HG03378 (cell line): ENCODE measurements at regions not wholly inside any gene's neighbourhood (a gene's known extent, or its start where the extent isn't known, plus 50 kb on each side); places are given as distances from the start of the nearest gene placed in this dataset.

ENCODE experiments used
- ATAC-seq: cut with Tn5 transposase; IDR thresholded peaks from one replicate; pipeline ENCODE4 v1.9.1; 2021; ENCODE audit warnings: mild to moderate bottlenecking, moderate library complexity; ENCODE audit not compliant: unreplicated experiment

- no peak for ATAC-seq
Measured at GRCh38 chr15:35320158-35320780, 225.7 kb downstream of the DPH6 start.

GRCh38 chr15:35319354-35319753 is 226.6 kb downstream of the DPH6 start:
- ATAC-seq, result no peak

DNA sequence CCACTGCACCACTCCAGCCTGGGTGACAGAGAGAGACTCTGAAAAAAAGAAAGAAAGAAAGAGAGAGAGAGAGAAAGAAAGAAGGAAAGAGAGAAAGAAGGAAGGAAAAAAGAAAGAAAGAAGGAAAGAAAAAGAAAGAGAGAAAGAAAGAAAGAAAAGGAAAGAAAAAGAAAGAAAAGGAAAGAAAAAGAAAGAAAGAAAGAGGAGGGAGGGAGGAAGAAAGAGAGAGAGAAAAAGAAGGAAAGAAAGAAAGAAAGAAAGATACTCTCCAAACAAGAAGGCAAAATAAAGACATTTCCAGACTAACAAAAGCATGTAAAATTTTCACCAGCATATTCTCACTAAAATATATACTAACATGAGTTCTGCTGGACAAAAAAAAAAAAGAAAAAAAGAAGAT is 228.7 kb downstream of the DPH6 start:
- ATAC-seq, result no peak

- ATAC-seq, result no peak
Measured at GRCh38 chr15:35312344-35312743, 227.2 kb upstream of the NANOGP8 start.

- no peak for ATAC-seq
Measured at GRCh38 chr15:35311615-35312014, 226.5 kb upstream of the NANOGP8 start.

DNA sequence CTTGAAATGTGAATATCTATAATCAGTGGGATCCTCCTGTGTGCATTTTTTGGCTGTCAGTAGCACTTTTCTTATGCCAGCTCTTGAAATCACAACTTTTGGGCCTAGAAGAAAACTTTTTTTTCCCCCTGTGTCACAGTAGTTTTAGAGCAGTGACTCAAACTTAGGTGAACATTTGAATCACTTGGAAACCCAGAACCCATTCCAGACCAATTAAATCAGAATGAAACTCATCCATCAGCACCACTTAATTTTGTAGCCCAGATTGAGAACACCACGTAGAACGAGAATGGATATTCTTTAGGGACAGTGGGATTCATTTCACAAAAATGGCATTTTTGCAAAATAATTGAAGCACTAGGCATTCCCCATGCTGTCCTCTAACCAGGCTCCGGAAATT is 224.8 kb upstream of the NANOGP8 start:
- no peak for ATAC-seq

- ATAC-seq, result no peak
Measured at GRCh38 chr15:35308802-35309201, 223.7 kb upstream of the NANOGP8 start.

GRCh38 chr15:35307676-35308075 is 222.6 kb upstream of the NANOGP8 start:
- no peak for ATAC-seq

DNA sequence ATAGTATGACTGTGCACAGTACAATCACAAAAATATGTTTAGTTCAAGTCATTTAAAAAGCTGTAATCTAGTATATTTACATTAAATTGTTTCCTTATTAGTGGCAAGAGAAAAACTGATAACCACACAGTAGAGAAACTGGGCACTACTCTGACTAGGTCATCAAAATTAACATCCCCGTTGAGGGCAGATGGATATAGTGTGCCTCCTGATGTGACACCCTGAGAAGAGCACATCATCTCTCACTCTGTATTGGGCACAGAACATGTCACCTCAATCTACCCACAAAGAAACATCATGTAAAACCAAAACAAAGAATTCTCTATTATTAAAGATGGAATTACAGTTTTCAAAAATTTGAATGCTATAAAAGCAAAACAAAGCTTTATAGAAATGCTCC is 221.9 kb upstream of the NANOGP8 start:
- no peak for ATAC-seq

DNA sequence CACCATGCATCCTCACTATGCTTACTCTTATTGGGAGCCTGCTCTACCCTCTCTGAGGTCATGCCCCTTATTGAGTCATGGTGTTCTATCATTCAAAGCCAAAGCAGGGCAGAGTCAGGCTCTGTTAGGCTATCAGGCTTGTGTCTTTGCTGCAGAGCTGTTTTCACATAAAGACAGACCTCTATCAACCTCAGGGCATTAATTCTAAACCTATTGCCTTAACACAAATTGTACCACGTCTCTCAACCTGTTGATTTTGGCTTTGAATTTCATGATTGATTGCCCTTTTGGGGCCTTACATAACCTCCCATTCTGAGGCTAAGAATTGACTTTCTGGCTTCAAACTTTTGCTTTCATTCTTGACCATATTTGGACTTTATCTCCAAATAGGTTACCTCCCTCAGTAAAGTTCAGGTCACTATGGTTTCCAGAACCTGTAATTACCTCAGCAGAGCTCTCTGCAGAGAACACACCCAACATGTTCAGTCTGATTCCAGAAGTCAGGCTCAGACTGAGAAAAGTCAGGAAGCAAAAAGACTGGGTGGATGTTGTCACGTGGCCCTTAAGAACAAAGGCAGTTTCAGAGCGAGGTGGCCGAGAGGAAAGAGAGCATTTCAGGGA is 221.4 kb upstream of the NANOGP8 start:
- peak; percentile 53 for ATAC-seq

GRCh38 chr15:35305946-35306345 is 220.9 kb upstream of the NANOGP8 start:
- no peak for ATAC-seq

DNA sequence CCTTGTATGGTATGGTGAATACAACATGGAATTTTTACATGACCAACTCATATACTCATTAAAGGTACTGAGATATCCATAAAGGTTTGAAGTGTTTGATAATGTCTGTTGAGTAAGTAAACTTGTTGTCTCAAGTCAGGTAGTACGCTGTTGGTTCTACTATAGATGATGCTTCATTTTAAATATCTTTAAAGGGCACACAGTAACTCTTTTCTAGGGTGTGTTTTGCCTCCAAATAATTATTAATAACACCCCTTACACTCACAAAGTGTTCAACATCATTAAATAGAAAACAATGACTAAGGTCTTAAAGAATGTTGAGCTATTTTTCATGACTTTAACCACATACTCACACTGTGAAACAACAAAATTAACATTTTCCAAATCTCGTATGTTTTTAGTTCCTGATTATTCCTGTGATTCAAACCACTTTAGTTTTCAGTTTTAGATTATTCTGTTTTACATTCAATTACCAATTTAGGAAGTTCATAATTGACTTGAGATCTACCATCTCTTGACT is 220.0 kb upstream of the NANOGP8 start:
- no peak for ATAC-seq

GRCh38 chr15:35304389-35304788 is 219.3 kb upstream of the NANOGP8 start:
- no peak for ATAC-seq

DNA sequence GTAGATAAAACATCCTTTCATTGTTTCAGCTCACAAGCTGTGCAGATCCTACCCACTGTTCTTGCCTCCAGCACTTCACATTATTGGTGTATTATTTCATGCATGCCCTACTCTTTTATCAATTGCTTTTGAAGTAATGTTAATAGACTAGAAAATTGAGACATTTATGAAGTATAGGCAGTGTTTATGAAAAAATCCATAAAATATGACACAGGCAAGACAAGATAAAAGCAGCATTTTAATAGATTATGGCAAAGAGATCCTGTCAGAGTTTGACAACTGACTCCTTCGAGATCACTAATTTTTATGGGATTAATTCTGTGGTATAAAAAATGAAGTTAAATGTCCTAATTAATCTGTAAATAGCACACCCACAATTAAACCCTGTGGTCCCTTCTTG is 217.2 kb upstream of the NANOGP8 start:
- no peak for ATAC-seq

DNA sequence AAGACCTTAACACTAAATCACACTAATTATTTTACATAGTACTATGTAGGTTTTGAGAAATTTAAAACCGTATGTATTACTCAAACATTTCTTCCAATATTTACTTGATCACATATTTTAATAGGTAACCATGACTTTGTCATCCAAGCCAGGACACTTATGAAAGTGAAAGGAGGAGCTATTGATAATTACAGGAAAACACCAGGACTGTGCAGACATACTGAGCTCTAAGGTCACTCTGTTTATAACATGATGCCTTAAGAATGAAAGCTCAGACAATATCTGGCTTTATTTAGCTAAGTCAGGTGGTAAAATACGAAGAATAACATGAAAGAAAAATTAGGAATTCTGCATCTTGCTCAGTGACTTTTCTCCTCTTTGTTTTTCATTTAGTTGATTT is 216.0 kb upstream of the NANOGP8 start:
- no peak for ATAC-seq

DNA sequence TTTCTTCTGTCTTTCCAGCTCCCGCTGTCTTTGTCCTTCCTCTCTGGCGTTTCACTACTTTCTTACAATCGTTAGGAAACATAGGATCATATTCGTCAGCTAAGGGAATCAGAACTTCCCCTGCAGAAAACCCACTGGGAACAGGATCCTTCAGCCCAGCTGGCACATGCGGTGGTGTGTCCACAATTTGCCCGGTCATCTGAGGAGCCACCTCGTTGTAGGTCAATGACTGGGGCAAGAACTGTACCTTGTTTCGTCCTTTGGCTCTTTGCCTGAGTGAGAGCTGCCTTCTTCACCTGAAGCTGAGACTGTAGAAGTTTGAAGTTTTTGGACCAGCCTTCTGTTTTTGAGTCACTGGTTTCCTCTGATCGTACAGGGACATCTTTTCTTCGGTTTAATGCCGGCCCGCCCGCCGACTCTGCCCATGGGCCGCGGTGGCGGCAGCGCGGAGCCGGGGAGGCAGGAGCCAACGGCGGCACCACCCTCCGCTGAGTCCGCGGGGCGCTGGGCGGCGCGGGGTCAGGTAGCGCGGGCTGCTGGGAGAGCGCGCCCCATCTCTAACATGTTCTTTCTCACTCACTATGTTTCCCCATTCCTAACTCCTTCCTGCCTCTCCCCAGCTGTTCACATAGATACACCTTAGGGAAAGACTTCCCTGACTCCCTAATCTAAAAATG is 214.1 kb upstream of the NANOGP8 start:
- no peak for ATAC-seq

GRCh38 chr15:35298509-35298908 is 213.4 kb upstream of the NANOGP8 start:
- no peak for ATAC-seq

DNA sequence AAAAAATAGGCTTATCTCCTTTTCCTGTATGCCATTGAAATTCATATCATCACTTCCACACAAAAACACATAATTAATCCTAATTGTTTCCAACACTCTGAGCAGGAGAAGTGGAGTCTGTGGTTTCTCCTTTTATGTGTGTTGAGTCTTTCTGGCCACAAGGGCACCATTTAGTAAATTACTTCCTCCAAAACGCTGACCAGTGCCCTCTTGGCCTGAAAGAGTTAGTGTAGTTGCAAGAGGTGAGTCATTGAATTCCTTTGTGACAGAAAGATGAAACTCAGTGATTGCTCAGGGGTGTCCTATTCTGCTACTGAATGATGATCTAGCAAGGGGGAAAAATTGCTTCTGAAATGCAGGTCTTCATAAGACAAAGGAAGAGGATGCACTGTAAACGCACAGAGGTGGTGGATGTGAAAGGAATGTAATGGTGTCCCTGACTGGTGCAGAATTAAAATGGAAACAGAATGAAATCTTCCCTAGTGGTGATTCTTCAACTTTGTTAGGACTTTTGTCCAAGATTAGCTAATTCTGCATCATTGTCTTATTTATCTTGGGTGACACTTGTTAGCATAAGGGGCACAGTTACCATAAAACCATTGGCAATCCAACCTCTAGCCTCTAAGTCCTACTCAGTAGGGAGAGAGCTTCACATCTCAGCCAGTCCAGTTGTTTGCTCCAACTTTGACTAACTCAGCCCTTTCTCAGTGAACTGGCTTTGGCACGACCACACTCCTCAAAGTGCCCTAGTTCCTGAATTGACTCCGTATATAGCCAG is 208.4 kb upstream of the NANOGP8 start:
- ATAC-seq, result peak; percentile 54

- no peak for ATAC-seq
Measured at GRCh38 chr15:35290301-35290721, 205.2 kb upstream of the NANOGP8 start.

GRCh38 chr15:35289024-35289617 is 204.0 kb upstream of the NANOGP8 start:
- peak; percentile 75 for ATAC-seq

DNA sequence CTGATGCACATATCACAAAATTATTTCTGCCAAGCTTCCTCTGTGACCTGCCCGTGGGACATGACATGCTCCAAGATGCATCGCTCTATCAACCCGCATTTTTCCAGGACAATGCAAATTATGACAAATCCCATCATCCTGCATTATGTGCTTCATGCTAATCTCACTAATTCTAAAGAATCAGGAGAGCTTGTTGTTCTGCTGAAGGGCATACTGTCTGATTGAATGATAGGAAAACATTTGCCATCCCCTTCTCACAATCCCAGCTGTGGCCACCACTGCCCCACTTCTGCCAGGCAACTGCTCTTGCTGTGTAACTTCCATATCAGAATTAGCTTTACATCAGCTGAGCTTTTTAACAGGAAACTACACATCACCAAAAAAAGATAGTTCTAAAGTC is 203.5 kb upstream of the NANOGP8 start:
- ATAC-seq, result no peak
